HG03521 (cell line): ENCODE measurements at regions not wholly inside any gene's neighbourhood (a gene's known extent, or its start where the extent isn't known, plus 50 kb on each side); places are given as distances from the start of the nearest gene placed in this dataset.
"Not testable (repeated sequence)": the region's sequence is repeated elsewhere in the genome, so short reads cannot be mapped to it uniquely, and the experiment has no call there.

Experiments
- ATAC-seq: cut with Tn5 transposase; IDR thresholded peaks from one replicate; pipeline ENCODE4 v1.9.1; 2021; ENCODE audit warnings: mild to moderate bottlenecking, moderate library complexity; ENCODE audit not compliant: unreplicated experiment

DNA sequence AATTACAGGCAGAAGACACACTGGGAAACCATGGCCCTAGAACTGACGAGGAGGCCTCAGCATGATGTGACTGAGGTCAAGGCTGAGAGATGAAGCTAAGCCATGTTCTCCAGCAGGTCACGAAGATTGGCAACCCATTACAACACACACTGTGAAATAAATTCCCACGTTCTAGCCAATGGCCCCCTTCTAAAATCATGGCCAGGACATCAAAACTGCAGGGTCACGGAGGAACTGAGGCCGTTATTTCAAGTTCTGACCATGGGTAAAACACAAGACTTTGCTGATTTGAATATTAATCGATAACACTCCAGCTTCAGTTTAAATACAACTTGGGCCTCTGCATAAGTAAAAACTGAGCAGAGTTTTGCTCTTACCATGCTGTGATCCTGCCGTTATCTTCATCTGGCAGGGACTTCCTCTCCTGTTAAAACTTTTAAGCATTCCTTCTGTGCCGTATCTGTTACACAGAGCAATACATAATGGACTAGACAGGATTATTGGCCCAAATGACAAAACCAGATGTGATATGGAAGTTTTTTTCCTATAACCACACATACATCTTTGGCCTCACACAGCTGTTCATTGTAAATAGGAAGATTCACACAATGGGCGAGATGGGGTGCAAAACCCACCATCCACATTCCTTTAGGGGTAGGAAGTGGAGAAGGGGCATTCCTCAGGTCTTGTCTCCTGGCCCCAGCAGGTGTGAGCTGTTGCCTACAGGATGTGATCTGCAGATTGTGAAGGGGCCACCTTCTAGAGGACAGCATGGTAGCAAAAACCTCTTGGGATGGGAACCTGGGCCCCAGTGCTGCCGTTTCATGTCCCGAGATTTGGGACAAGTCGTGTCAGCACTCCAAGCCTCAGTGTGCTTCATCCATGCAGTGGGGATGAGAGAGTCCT lies 207.4 kb downstream of the OPA1 start:
- no peak for ATAC-seq

- no peak for ATAC-seq
Measured at GRCh38 chr3:193801097-193801496, 208.1 kb downstream of the OPA1 start.

DNA sequence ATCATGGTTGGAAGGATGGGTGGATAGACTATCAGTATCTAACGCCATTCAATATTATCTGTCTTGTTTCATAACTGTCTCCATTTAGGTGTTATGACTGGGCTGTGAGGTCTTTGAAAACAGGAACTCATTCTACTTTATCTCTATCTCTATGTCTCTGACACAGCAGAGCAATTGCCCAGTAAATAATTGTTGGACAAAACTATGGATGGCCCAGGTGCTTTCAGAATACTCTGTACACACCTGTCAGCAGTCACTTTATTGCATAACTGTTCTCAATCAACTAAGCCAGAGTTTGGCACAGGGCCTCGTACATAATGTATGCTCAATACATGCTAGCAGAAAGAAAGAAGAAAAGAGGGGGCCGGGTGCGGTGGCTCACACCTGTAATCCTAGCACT lies 210.3 kb downstream of the OPA1 start:
- no peak for ATAC-seq

DNA sequence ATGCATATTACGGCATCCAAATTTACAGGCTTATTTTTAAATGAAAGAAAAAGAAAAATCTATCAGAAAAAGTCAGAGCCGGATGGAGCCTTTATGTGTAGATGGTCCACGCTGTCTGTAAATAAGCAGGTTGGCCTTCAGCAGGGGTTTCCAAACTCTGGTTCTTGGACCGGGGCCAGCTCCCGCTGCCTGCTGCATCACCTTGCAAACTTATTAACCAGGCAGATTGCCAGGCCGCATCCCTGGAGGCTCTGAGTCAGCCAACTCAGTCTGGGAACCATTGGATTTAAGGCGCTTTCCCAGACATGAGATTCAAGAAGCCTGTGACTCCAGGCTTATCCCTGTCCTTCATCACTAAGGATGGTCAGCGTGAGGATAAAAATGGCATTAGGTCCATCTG lies 212.4 kb downstream of the OPA1 start:
- ATAC-seq = no peak

DNA sequence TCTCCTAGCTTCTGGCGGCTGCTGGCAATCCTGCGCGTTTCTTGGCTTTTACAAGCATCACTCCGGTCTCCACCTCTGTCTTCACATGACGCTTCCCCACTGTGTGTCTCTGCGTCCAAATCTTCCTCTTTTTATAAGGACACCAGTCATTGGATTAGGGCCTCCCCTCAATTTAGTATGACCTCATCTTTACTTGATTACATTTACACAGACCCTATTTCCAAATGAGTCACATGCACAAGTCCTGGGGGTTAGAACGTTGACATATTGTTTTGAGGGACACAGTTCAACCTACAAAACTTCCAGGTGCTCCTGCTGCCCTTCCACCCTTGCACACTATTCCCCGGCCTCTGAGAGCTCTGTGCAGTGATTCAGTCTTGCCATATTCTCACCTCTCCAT lies 215.3 kb downstream of the OPA1 start:
- no peak for ATAC-seq

- no peak for ATAC-seq
Measured at GRCh38 chr3:193809106-193809505, 216.1 kb downstream of the OPA1 start.

DNA sequence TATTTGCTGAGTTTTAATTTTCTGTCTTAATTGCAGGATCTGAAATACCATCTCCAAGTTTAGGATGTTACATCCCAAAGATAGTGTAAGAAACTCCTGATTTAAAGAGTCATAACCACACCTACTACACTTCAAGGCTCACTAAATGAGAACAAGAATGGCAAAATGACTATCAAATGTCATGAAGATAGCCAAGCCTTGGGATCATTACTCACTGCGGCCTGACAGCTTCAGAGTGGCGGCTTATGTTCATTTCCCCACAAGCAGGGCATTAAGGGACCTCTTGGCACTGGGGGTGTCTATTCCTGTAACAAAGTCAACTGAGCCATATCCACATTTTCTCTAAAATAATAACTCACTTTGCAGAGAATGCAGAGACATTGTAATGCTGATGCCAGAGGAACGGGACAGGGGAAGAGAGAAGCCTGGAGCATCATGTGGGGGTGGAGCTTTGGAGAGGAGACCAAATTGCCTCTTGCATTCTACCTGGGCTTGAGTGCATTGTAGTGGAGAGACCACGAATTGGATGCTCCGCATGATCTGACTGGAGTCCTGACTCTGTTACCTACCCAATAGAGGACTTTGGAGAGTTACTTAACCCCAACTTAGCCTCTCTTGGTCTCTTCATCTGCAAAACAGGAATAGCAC lies 219.2 kb downstream of the OPA1 start:
- ATAC-seq = no peak

DNA sequence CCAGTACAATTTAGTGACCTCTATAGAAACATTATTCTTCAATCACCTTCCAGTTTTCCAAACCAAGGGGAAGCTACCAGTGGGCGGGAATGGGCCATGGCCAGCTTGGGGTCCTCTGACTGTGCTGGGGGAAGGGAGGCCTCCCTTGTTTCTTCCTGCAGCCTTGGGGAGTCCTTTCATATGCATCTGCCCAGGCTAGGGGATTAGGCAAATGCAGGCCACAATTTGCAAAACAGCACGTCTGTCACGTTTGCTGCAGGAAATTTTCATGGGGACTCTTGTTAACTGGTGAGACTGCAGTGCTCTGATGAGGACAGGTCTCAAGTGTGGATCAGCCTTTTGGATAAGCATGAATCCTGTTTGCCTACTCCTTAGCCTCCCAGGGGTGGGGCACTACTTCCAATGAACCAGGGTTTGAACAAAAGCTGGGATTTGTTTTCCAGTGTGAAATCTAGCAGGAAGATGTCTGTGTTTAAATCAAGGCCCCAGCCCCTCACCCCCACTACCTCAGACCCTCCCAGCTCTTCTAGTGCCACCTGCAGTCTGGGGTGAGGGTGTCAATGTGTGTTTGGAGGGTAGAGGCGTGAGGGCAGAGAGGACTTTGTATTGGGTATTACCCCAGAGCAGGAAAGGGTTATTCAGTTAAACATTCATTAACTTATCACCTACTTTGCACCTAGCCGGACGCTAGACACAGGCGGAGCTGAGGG lies 219.9 kb downstream of the OPA1 start:
- no peak for ATAC-seq

GRCh38 chr3:193813501-193813830 lies 220.5 kb downstream of the OPA1 start:
- no peak for ATAC-seq

GRCh38 chr3:193814166-193814892 lies 221.3 kb downstream of the OPA1 start:
- no peak for ATAC-seq

- no peak for ATAC-seq
Measured at GRCh38 chr3:193815246-193816027, 222.4 kb downstream of the OPA1 start.

DNA sequence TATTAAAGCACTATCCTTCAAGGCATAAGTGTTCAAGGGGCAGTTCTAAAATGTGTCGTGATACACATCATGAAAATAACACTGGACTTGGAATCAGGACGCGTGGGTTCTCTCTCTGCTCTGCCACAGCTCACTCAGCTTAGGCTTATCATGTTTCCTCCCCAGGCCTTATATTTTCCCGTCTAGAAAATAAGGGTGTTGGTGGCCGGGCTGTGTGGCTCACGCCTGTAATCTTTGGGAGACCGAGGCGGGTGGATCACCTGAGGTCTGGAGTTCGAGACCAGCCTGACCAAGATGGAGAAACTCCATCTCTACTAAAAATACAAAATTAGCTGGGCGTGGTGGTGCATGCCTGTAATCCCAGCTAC lies 223.0 kb downstream of the OPA1 start:
- ATAC-seq = no peak

GRCh38 chr3:193816656-193817311 lies 223.8 kb downstream of the OPA1 start:
- ATAC-seq = no peak

DNA sequence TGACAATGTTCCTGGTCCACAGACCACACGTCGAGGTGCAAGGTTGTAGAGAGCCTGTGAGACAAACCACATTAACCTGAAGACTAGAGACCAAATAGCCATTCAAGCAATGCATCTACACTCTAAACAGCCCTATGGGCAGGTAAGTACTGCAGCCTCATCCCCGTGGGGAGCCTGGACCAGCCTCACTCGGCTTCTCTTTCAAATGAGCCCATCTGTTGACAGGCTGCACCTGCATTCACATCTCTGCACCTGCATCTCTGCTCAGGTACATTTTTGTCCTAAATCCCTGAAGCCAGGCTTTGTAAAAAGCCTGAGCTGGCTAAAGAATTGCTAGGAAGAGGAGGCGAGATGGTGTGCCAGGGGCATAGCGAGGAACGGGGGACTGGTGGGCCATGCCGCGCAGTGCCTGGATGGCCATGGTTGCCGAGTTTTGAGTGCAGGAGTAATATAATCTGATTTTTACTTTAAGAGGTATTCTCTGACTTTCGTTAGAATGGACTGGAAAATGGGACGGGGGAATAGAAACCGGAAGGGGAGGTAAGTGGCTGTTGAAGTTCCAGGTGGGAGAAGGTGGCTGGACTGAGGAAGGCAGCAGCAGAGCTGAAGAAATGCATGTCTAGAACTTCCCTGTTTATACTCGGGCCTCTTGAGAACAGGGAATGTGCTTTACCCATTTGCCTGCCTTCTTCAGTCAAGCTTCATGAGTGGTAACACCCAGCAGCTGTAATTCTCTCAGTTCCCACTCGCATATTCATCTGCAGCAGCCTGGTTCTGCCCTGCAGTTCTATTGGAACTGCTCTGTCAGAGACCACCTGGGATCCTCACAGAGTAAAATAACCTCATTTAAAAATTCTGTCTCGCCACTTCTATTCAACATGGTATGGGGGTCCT lies 226.4 kb downstream of the OPA1 start:
- ATAC-seq = no peak

DNA sequence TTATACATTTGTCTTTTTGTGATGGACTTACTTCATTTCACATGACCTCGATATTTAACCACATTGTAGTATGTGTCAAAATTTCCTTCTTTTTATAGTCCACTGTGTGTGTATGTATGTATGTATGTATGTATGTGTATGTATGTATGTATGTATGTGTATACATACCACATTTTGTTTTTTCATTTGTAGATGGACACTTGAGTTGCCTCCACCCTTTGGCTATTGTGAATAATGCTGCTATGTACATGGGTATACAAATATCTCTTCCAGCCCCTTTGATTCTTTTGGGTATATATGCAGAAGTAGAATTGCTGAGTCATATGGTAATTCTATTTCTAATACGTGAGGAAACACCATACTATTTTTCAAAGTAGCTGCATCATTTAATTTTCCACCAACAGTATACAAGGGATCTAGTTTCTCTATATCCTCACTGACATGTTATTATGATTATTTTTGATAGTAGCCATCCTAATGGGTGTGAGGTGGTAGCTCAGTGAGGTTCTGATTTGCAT lies 228.2 kb downstream of the OPA1 start:
- ATAC-seq = no peak

DNA sequence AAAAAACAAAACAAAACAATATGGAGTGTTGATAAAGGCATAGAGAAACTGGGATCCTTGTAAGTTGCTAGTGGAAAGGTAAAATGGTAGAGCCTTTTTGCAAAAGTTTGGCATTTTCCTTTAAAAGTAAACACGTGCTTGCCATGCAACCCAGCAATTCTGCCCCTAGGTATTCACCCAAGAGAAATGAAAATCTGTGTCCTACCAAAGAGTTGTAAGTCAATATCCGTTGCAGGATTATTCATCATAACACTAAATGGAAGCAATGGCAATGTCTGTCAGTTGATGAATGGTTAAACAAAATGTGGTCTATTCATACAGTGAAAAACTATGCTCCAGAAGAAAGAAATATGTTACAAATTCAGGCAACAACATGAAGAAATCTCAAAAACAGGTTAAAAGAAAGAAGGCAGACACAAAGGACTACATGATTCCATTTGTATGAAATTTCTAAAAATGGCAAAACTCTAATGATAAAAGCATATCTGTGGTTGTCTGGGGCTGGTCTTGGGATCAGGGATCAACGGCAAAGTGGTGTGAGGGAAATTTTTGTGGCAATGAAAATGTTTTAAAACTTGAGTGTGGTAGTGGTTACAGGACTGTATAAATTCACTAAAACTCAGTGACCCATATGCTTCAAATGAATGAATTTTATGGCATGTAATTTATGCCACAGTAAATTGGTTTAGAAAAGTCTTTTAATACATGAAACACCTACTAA lies 229.6 kb downstream of the OPA1 start:
- no peak for ATAC-seq

DNA sequence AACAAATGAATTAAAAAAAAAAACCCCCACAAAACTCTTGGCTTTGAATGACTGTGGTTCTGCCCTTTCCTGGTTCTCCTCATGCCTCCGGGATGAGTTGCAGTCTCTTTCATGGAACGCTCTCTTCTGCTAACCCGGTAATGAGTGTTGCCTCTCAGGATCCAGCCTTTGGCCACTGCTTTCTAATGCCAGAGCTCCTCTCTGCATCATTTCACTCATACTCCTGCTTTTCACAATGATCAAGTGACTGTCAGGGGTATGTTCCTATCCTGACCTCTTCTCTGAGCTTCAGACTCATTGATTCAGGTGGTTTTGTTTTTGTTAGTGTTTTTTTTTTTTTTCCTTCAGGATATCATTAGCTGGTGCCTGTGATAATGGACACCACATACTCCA lies 230.2 kb downstream of the OPA1 start:
- not testable (repeated sequence) for ATAC-seq

DNA sequence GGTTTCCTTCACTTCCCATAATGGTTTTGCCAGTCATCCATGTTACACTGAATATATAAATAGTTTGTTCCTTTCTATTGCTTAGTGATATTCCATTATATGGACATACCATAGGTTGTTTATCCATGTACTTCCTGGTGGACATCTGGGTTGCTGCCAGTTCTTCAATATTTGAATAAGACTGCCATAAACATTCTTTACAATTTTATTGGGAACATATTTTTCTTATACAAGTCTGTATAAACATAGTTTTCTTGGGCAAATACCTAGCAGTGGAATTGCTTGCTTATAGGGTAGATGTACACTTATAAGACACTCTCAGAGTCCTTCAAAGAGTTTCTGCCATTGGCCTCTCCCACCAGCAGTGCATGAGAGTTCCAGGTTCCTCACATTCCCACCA lies 231.4 kb downstream of the OPA1 start:
- ATAC-seq = no peak
